Nephron progenitor cell (in vitro differentiated cells): ENCODE measurements at regions not wholly inside any gene's neighbourhood (a gene's known extent, or its start where the extent isn't known, plus 50 kb on each side); places are given as distances from the start of the nearest gene placed in this dataset.

ENCODE experiments used
- DNase-seq: peaks from one replicate; pipeline ENCODE4 v3.0.0; 2021
- H3K27ac Mint-ChIP-seq: 2 replicates; pipeline ENCODE4 v1.8.0; 2021; ENCODE audit warnings: mild to moderate bottlenecking, moderate library complexity, mixed read lengths
- H3K27me3 Mint-ChIP-seq: 2 replicates; pipeline ENCODE4 v1.8.0; 2021; ENCODE audit warnings: mild to moderate bottlenecking, low read depth, mixed read lengths; ENCODE audit not compliant: poor library complexity
- H3K36me3 Mint-ChIP-seq: 2 replicates; pipeline ENCODE4 v1.8.0; 2021; ENCODE audit warnings: low read depth, mixed read lengths
- H3K4me1 Mint-ChIP-seq: 2 replicates; pipeline ENCODE4 v1.8.0; 2021; ENCODE audit warnings: mixed read lengths
- H3K4me3 Mint-ChIP-seq: 2 replicates; pipeline ENCODE4 v1.8.0; 2021; ENCODE audit warnings: mild to moderate bottlenecking, moderate library complexity, mixed read lengths
- H3K9me3 Mint-ChIP-seq: 2 replicates; pipeline ENCODE4 v1.8.0; 2021; ENCODE audit warnings: mild to moderate bottlenecking, moderate library complexity, mixed read lengths
- CTCF ChIP-seq: fragments of 200-600 bp; sonication (generic); IDR thresholded peaks from 2 replicates; pipeline ENCODE4 v1.5.0; 2021; ENCODE audit warnings: antibody characterized with exemption

GRCh38 chr12:85669911-85670310 is 166.3 kb downstream of the RASSF9 start:
- peaks cover 12% of the 10 kb centered on the region for H3K9me3 Mint-ChIP-seq
- no peaks in the 10 kb centered on the region for H3K27me3 Mint-ChIP-seq
- H3K4me1 Mint-ChIP-seq, result no peaks in the 10 kb centered on the region
- DNase-seq, result no peak
- no peak overlapping the region for H3K27ac Mint-ChIP-seq
- no peaks in the 10 kb centered on the region for H3K36me3 Mint-ChIP-seq
- H3K4me3 Mint-ChIP-seq, result no peak overlapping the region
- no peak for TF ChIP-seq CTCF

GRCh38 chr12:85672436-85672835 is 163.8 kb downstream of the RASSF9 start:
- no peaks in the 10 kb centered on the region for H3K27me3 Mint-ChIP-seq
- no peaks in the 10 kb centered on the region for H3K36me3 Mint-ChIP-seq
- H3K4me1 Mint-ChIP-seq, result no peaks in the 10 kb centered on the region
- no peak overlapping the region for H3K4me3 Mint-ChIP-seq
- no peak overlapping the region for H3K27ac Mint-ChIP-seq
- H3K9me3 Mint-ChIP-seq, result peaks cover 12% of the 10 kb centered on the region
- TF ChIP-seq CTCF, result no peak
- DNase-seq, result no peak

GRCh38 chr12:85673921-85674420 is 162.2 kb downstream of the RASSF9 start:
- TF ChIP-seq CTCF, result no peak
- H3K4me1 Mint-ChIP-seq, result no peaks in the 10 kb centered on the region
- H3K27ac Mint-ChIP-seq, result no peak overlapping the region
- H3K4me3 Mint-ChIP-seq, result no peak overlapping the region
- peaks cover 12% of the 10 kb centered on the region for H3K9me3 Mint-ChIP-seq
- H3K27me3 Mint-ChIP-seq, result no peaks in the 10 kb centered on the region
- no peaks in the 10 kb centered on the region for H3K36me3 Mint-ChIP-seq
- DNase-seq, result no peak

- no peak for TF ChIP-seq CTCF
- Mint-ChIP-seq H3K9me3 (peaks cover 12% of the 10 kb centered on the region), H3K27me3 (no peaks in the 10 kb centered on the region), H3K27ac (no peak overlapping the region), H3K4me3 (no peak overlapping the region), H3K36me3 (no peaks in the 10 kb centered on the region), H3K4me1 (no peaks in the 10 kb centered on the region)
- no peak for DNase-seq
These were observed 159.1 kb downstream of the RASSF9 start for GRCh38 chr12:85676816-85677749.

- H3K4me3 Mint-ChIP-seq, result no peak overlapping the region
- H3K36me3 Mint-ChIP-seq, result no peaks in the 10 kb centered on the region
- H3K27me3 Mint-ChIP-seq, result no peaks in the 10 kb centered on the region
- TF ChIP-seq CTCF, result no peak
- H3K4me1 Mint-ChIP-seq, result no peaks in the 10 kb centered on the region
- H3K9me3 Mint-ChIP-seq, result peaks cover 3% of the 10 kb centered on the region
- no peak overlapping the region for H3K27ac Mint-ChIP-seq
- no peak for DNase-seq
These were observed 156.9 kb downstream of the RASSF9 start for GRCh38 chr12:85679296-85679695.

- TF ChIP-seq CTCF, result no peak
- Mint-ChIP-seq H3K36me3 (no peaks in the 10 kb centered on the region), H3K27me3 (no peaks in the 10 kb centered on the region), H3K27ac (no peak overlapping the region), H3K9me3 (no peaks in the 10 kb centered on the region), H3K4me3 (no peak overlapping the region), H3K4me1 (no peaks in the 10 kb centered on the region)
- DNase-seq, result no peak
These were observed 155.3 kb downstream of the RASSF9 start for GRCh38 chr12:85680881-85681280.
